HG03135 (cell line): ENCODE measurements at regions not wholly inside any gene's neighbourhood (a gene's known extent, or its start where the extent isn't known, plus 50 kb on each side); places are given as distances from the start of the nearest gene placed in this dataset.

Source experiments
- ATAC-seq: cut with Tn5 transposase; IDR thresholded peaks from one replicate; pipeline ENCODE4 v1.9.1; 2021; ENCODE audit warnings: mild to moderate bottlenecking, moderate library complexity; ENCODE audit not compliant: unreplicated experiment

- ATAC-seq = no peak
These were observed 181.9 kb upstream of the CHD6 start for GRCh38 chr20:41800040-41800439.

GRCh38 chr20:41798930-41799502 lies 180.8 kb upstream of the CHD6 start:
- no peak for ATAC-seq

GRCh38 chr20:41786158-41786557 lies 168.0 kb upstream of the CHD6 start:
- ATAC-seq = no peak

GRCh38 chr20:41784209-41784958 lies 166.2 kb upstream of the CHD6 start:
- ATAC-seq = no peak

GRCh38 chr20:41783423-41784208 lies 165.4 kb upstream of the CHD6 start:
- peak; percentile 74 for ATAC-seq

DNA sequence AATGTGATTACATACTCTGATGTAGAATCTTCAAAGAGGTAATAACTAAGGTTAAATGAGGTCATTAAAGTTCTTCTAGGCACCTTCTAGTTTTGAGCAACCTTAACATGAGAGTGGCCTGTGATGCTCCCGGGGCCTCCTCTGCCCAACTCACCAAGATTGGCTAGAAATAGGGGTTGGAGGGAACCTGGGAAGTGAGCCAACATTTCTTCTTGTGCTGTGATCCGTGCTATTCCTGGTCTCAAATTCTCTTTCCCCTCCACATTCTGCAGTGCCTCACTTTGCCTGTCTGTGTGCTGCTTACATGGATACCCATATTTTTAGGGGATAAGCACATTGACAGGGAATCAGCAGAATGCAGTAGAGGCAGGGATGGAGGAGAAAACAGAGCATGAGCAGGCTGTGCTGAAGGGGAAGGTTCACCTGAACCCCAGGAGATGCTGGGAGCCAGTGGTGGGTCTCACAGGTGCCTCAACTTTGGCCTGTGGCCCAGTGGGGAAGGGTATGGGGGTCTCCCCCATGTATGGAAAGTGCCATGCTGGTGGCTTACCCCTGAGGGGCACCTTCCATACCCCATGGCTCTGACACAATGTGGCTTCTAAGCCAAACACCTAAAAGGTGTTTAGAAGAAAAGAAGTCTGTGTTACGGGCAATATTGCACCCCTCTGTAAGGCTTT lies 164.7 kb upstream of the CHD6 start:
- ATAC-seq = no peak

GRCh38 chr20:41782255-41782654 lies 164.1 kb upstream of the CHD6 start:
- ATAC-seq = no peak

DNA sequence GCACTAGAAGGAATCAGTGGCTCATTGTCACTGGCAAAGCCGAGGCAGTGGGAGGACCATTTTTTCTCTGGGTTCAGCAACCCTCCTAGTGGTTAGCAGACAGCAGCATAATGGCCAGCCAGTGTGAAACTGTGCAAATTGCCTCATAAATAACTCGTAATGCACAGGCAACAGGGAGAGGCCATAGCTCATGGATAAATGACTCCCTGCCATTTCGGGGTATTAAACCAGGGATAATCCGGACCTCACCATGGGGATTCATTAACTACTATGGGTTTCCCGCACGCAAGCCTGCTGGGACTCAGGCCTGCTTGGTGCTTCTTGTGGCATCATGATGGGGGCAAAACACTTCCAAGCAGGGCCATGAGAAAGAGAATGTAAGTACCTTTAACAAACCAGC lies 158.2 kb upstream of the CHD6 start:
- ATAC-seq = no peak

DNA sequence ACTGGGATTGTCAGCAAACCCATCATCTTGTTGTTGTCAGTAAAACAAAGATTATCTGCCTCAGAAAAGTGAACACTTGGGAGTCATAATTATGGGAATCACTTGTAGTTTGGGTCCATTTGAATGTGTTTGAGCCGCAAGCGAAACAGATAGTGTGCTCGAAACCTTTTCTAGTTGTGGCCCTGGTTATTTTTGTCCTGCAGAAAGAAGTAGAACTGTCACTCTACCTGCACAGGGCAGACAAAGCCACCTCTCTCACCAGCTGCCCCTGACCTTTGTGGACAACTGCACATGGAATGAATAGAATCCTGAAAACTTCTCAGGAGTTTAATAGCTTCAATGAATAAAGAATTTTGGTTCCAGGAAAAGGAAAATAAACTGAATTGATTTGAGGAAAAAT lies 156.1 kb upstream of the CHD6 start:
- ATAC-seq = no peak

DNA sequence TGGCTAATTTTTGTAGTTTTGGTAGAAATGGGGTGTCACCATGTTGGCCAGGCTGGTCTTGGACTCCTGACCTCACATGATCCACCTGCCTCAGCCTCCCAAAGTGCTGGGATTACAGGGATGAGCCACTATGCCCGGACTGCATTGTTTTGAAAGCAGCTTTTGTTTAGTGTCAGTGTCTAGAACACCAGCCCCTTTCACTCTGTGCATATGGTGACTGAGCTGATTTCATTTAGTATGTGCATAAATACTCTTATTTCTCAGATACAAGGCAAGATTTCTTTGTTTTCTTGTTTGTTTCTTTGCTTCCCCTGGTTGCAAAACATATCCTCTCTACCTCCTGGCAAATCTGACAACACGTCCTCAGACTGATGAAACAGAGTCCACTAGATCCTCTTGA lies 152.8 kb upstream of the CHD6 start:
- no peak for ATAC-seq

DNA sequence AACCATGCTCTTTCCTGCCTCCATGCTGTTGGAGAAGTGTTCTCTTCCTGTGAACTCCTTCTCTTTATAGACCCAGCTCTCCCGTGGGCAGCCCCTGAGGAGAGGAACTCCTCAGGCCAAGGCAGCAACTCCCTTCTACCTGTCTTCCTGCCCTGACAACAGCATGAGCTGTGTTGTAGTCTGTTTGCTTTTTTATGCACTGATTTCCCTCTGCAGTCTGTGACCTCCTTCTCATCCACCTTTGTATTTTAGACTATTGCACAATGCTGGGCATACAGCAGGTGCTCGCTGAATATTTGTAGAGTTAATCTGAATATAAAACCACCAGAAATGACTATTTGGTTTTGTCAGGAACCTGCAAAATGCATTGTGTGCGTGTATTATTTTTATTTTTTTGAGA lies 152.2 kb upstream of the CHD6 start:
- no peak for ATAC-seq

- no peak for ATAC-seq
These were observed 151.4 kb upstream of the CHD6 start for GRCh38 chr20:41769592-41770018.

DNA sequence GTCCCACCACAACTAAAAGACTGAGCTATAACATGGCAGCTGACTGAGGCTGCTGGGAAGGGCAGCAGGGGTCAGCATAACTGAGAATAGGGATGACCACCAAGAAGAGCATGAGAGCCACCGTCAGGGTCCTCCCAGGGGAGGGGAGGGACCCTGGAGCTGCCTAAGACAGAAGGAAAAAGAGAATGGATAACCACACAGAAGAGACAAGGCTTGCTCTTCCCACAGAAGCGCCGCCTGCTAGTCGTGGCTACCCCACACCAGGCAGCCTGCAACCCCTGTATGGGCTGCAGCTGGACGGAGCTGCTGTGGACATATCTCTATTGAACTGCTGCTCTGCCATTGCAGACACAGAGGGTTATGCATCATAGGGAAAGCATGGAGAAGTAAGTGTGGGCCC lies 132.0 kb upstream of the CHD6 start:
- no peak for ATAC-seq

DNA sequence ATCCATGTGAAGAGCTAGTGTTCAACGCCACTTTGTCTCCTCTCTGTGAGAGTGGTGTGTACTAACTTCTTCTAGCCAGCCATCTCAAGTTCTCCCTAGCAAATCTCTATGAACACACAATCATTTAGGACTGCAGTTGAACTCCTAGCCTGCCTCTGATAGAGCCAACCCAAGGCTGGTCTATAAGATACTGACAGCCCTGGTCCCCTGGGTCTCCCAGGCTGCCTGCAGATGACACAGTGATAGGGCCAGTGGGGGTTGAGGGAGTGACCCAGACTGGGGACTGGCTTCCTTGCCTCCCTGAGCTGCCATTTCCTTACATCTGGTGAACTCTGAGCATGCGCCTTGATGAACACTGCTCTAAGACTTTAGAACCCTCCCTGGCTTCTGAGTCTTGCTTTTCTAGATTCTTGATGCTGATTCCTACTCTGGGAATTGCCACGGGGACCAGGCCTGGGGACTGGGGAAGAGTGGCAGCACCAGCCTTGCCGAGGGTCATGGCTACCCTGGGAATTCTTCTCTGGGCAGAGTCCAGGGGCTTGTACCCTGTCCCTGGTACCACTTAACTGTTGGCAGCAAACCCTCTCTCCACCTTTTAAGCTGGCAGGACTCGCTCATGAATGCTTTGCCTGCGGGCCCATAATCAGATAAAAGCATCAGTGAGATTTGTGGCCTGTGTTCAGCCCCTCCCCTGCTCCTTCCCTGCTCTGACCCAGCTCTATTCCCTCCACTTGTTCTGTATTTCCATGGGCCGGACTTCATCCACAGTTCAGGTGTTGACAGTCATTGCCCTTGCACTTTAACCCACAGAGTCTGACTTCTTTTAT lies 130.8 kb upstream of the CHD6 start:
- no peak for ATAC-seq

GRCh38 chr20:41748051-41748450 lies 129.9 kb upstream of the CHD6 start:
- no peak for ATAC-seq

- no peak for ATAC-seq
These were observed 129.0 kb upstream of the CHD6 start for GRCh38 chr20:41747226-41747625.

DNA sequence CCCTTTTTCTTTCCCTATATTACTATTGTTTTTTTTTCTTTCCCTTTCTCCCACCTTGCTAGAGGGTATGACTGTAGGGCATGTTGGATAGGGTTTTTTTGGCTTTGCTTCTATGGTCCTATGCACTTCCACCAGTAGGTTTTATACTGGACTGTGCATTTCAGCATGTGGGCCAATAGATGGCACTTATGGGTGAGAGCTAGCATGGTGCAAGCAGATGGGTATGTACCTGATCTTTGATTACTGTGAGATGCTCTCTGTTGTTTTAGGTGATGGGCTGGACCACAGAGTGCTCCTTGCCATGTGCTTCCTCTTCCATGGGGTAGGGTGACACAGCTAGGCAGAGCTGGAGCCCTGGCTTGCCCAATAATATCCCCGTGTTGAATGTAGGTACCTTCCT lies 128.5 kb upstream of the CHD6 start:
- no peak for ATAC-seq

- ATAC-seq = no peak
These were observed 120.5 kb upstream of the CHD6 start for GRCh38 chr20:41738604-41739206.

- ATAC-seq = no peak
These were observed 117.8 kb upstream of the CHD6 start for GRCh38 chr20:41735949-41736348.

DNA sequence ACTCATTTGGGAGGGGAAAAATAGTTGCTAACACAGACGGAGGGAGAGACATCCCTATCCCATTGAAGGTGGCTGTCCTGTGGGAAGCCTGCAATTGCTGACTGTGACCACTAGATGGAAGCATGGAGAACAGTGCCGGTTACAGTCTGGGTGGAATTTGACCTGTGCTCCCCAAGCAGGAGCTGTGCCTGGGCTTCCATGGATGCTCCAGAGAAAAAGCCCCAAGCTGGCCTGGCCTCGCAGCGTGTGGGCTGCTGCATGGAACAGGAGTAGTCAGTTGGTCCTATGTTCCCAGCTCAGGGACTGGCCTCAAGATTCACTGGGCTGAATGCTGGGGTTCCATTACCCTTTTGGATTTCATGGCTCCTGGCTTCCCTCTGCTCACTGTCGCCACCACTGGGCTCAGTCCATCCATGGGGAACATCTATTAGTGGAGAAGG lies 116.3 kb upstream of the CHD6 start:
- no peak for ATAC-seq
